HepG2 (cell line): ENCODE measurements at regions not wholly inside any gene's neighbourhood (a gene's known extent, or its start where the extent isn't known, plus 50 kb on each side); places are given as distances from the start of the nearest gene placed in this dataset.

Experiments used
- AFF4 ChIP-seq: sonication (generic); formaldehyde crosslinking; IDR thresholded peaks from 2 replicates; pipeline ENCODE4 v1.4.0; 2020; ENCODE audit warnings: missing genetic modification reagents
- AGO1 ChIP-seq: fragments of 200-400 bp; formaldehyde crosslinking; IDR thresholded peaks from 2 replicates; pipeline ENCODE4 v1.6.1; 2017; ENCODE audit warnings: mild to moderate bottlenecking, low read depth, low read length, moderate library complexity; ENCODE audit not compliant: poor library complexity, severe bottlenecking
- ARID2 ChIP-seq: sonication (generic); formaldehyde crosslinking; IDR thresholded peaks from 2 replicates; pipeline ENCODE4 v1.8.1; 2022; ENCODE audit warnings: mild to moderate bottlenecking, missing genetic modification reagents, borderline replicate concordance
- CBX1 ChIP-seq: IDR thresholded peaks from one replicate; pipeline ENCODE4 v1.6.1; 2016; ENCODE audit warnings: antibody characterized with exemption, low read depth
- HES4 ChIP-seq: sonication (generic); formaldehyde crosslinking; IDR thresholded peaks from 2 replicates; pipeline ENCODE4 v1.9.0; 2021; ENCODE audit warnings: mild to moderate bottlenecking, missing genetic modification reagents, borderline replicate concordance
- KAT8 ChIP-seq: IDR thresholded peaks from 2 replicates; pipeline ENCODE4 v1.6.1; 2016; ENCODE audit warnings: missing genetic modification reagents, missing compliant biosample characterization
- MYC ChIP-seq: sonication (generic); formaldehyde crosslinking; IDR thresholded peaks from 2 replicates; pipeline ENCODE4 v1.9.0; 2021; ENCODE audit warnings: missing genetic modification reagents, borderline replicate concordance
- PLRG1 ChIP-seq: fragments of 450-650 bp; conservative IDR thresholded peaks from 2 replicates; pipeline ENCODE4 v1.6.1; 2016
- POLR2A ChIP-seq, 2 experiments: IDR thresholded peaks; 2 replicates each; pipeline ENCODE4 v1.6.1; 2011; ENCODE audit warnings: low read depth in 2 of 2, low read length in 2 of 2, mild to moderate bottlenecking in 1 of 2, moderate library complexity in 1 of 2; ENCODE audit not compliant: insufficient read depth in 1 of 2
- SRY ChIP-seq: sonication (generic); formaldehyde crosslinking; IDR thresholded peaks from 2 replicates; pipeline ENCODE4 v1.8.0; 2022; ENCODE audit warnings: mild to moderate bottlenecking, missing genetic modification reagents
- TCF12 ChIP-seq, 2 experiments: fragments of 450-650 bp in 1 of 2; sonication (generic) in 1 of 2; formaldehyde crosslinking in 1 of 2; IDR thresholded peaks; 2 replicates each; pipeline versions ENCODE4 v1.6.1 to v1.8.0; 2017 to 2022; ENCODE audit warnings: antibody characterized with exemption in 1 of 2, mild to moderate bottlenecking in 1 of 2, missing genetic modification reagents in 1 of 2, moderate library complexity in 1 of 2
- YY1 ChIP-seq: IDR thresholded peaks from 2 replicates; pipeline ENCODE4 v1.6.1; 2011; ENCODE audit warnings: low read length, low read depth, moderate library complexity, mild to moderate bottlenecking; ENCODE audit not compliant: insufficient read depth, insufficient replicate concordance
- ZBTB20 ChIP-seq: sonication (generic); formaldehyde crosslinking; IDR thresholded peaks from 2 replicates; pipeline ENCODE4 v1.8.1; 2023; ENCODE audit warnings: missing genetic modification reagents, low read depth, mild to moderate bottlenecking, borderline replicate concordance
- ZC3H13 ChIP-seq: sonication (generic); formaldehyde crosslinking; IDR thresholded peaks from 2 replicates; pipeline ENCODE4 v1.8.1; 2023; ENCODE audit warnings: mild to moderate bottlenecking, missing genetic modification reagents, moderate library complexity
- ZNF160 ChIP-seq: sonication (generic); formaldehyde crosslinking; IDR thresholded peaks from 2 replicates; pipeline ENCODE4 v1.8.0; 2022; ENCODE audit warnings: mild to moderate bottlenecking, inconsistent platforms, missing genetic modification reagents
- ZNF552 ChIP-seq: sonication (generic); formaldehyde crosslinking; IDR thresholded peaks from 2 replicates; pipeline ENCODE4 v1.9.0; 2022; ENCODE audit warnings: missing genetic modification reagents, mild to moderate bottlenecking, borderline replicate concordance
- ZNF788 ChIP-seq: sonication (generic); formaldehyde crosslinking; IDR thresholded peaks from 2 replicates; pipeline ENCODE4 v1.5.0; 2020; ENCODE audit warnings: mild to moderate bottlenecking, missing genetic modification reagents, borderline replicate concordance
- ZNF800 ChIP-seq: sonication (generic); formaldehyde crosslinking; IDR thresholded peaks from 2 replicates; pipeline ENCODE4 v1.4.0; 2020; ENCODE audit warnings: missing genetic modification reagents
- ZSCAN20 ChIP-seq: sonication (generic); formaldehyde crosslinking; IDR thresholded peaks from 2 replicates; pipeline ENCODE4 v1.4.0; 2020; ENCODE audit warnings: missing genetic modification reagents, mild to moderate bottlenecking, borderline replicate concordance
- ZSCAN25 ChIP-seq: sonication (generic); formaldehyde crosslinking; IDR thresholded peaks from 2 replicates; pipeline ENCODE4 v1.8.0; 2022; ENCODE audit warnings: mild to moderate bottlenecking, missing genetic modification reagents

DNA sequence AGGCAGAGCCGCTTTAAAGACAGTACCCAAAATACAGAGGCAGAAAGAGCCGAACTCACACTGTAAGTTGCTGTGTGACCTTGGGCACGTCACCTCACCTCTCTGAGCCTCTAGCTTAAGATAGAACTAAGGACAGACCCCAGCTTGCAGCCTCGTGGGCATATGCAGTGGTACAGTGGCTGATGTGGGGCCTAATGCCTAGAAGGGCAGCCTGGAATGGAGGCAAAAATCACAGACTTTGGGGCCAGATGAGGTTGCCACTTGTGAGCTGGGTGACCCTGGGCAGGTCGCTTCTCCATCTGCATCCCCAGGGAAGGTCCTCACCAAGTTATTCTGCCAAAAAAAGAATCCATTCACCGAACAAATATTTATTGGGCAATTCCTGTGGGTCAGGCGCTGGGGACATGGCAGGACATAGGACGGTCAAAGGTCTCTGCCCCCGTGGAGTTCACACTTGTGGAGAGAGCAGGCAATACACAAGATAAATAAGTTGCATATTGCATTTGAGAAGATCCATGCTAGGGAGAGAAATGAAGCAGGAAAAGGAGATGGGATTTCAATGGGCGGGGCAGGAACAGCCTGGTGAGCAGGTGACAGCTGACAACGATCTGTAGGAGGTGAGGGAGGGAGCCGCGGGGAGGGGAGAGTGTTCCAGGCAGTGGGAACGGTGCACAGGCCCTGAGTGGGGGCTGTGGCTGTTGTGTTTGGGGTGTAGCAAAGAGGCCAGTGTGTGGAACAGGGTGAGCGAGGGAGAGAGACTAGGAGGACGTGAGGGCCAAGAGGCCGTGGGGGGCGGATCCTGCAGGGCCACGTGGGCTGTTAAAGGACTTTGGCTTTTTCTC lies 115.2 kb downstream of the CEBPB start (continued):
- TF ChIP-seq ZNF160 (CRISPR knock-in tag) (peak; percentile 20; the same call in 1 of the 2 replicates), KAT8 (CRISPR knock-in tag) (peak; percentile 63), ZC3H13 (CRISPR knock-in tag) (no peak; the same call in 1 of the 2 replicates), TCF12 (IDR thresholded peaks at IDR 0.05) (no peak), TCF12 (CRISPR knock-in tag; IDR thresholded peaks at IDR 0.05) (peak; percentile 31; the same call in 1 of the 2 replicates), ZNF788 (CRISPR knock-in tag) (peak; percentile 97; the same call in 1 of the 2 replicates), CBX1 (peak; percentile 86), POLR2A (IDR thresholded peaks at IDR 0.05; ENCODE audit: insufficient read depth in 1 of 2, low read depth in 2 of 2, low read length in 2 of 2) (peak; percentile 61 to 71; a peak in 3 of 4 replicates), ARID2 (CRISPR knock-in tag) (peak; percentile 29; the same call in 1 of the 2 replicates), YY1 (no peak), ZBTB20 (CRISPR knock-in tag) (peak; percentile 43; the same call in 1 of the 2 replicates), HES4 (CRISPR knock-in tag) (no peak; the same call in 1 of the 2 replicates), ZNF800 (CRISPR knock-in tag) (no peak), AGO1 (no peak), AFF4 (CRISPR knock-in tag) (peak; percentile 18; the same call in 1 of the 2 replicates), ZSCAN20 (CRISPR knock-in tag) (0 out of 2 replicates have a peak, but pooled peaks have one; percentile 19), SRY (CRISPR knock-in tag) (peak; percentile 48), PLRG1 (no peak), ZSCAN25 (peak; percentile 93), ZNF552 (CRISPR knock-in tag) (peak; percentile 28; the same call in 1 of the 2 replicates), MYC (CRISPR knock-in tag) (peak; percentile 97)
